ENCODE measurements at regions not wholly inside any gene's neighbourhood (a gene's known extent, or its start where the extent isn't known, plus 50 kb on each side); places are given as distances from the start of the nearest gene placed in this dataset.

DNA sequence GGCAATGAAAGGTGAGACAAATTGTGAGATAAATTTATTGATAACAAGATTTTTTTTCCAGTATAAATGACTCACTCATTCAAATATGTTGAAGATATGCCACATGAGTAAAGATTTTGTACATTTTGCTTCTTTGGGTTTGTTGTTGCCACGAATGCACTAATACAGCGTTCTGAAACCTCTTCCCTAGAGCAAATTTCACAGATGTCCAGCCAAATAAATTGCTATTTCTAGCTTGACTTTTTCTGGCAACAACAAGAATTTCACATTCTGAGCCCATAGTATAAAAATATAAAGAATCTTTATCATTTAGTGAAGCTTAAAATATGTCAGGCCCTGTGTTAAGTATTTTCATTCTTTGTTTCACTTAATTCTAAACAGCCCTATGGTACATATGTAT, 114.5 kb upstream of the COL24A1 start:
- TF ChIP-seq NFRKB (IDR thresholded peaks at IDR 0.05): no peak
- TF ChIP-seq L3MBTL2 (conservative IDR thresholded peaks at IDR 0.05): no peak

Data from HEK293T (cell line).